ENCODE measurements at regions not wholly inside any gene's neighbourhood (a gene's known extent, or its start where the extent isn't known, plus 50 kb on each side); places are given as distances from the start of the nearest gene placed in this dataset.
"Not testable (repeated sequence)": the region's sequence is repeated elsewhere in the genome, so short reads cannot be mapped to it uniquely, and the experiment has no call there.

DNA sequence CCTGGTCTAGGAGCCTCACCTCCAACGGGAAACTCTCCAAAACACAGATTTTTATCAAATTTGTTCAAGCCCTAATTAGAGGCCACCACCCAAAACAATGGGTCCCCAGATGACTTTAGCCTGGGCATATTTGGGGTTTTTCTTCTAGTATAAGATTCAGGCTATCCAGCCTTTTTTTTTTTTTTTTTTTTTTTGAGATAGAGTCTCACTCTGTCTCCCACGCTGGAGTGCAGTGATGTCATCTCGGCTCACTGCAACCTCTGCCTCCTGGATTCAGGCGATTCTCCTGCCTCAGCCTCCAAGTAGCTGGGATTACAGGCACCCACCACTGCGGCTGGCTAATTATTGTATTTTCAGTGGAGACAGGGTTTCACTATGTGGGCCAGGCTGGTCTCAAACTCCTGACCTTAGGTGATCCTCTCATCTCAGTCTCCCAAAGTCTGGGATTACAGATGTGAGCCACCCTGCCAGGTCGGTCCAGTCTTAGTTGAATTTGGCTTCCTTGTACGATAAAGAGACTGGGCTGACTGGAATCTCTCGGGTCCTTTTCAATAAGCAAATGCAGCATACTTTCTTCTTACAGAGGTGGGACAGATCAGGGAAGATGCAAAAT lies 91.4 kb upstream of the KLF6 start:
- H3K4me3 ChIP-seq (ENCODE audit: low read depth, low read length), result no peak overlapping the region

DNA sequence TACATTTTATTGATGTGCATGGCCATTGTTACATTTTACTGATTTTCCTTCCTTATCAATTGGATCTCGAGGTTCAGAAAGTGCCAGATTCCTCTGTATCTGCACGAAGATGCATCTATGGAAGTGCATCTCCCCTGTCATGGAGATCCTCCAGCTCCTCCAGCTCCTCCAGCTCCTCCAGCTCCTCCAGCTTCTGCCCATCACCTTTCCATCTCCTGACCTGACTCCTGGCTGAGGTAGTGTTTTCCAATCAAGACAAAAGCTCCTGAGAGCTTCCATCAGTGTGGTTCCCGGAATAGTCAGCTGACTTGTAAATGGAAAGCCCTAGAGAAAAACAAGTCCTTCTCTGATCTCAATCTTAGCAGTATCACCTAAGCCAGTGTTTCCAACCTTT lies 90.8 kb upstream of the KLF6 start:
- no peak overlapping the region for H3K4me3 ChIP-seq (ENCODE audit: low read depth, low read length)

More for the DNA sequence above, 91.4 kb upstream of the KLF6 start:
- TF ChIP-seq, protein P1, sequence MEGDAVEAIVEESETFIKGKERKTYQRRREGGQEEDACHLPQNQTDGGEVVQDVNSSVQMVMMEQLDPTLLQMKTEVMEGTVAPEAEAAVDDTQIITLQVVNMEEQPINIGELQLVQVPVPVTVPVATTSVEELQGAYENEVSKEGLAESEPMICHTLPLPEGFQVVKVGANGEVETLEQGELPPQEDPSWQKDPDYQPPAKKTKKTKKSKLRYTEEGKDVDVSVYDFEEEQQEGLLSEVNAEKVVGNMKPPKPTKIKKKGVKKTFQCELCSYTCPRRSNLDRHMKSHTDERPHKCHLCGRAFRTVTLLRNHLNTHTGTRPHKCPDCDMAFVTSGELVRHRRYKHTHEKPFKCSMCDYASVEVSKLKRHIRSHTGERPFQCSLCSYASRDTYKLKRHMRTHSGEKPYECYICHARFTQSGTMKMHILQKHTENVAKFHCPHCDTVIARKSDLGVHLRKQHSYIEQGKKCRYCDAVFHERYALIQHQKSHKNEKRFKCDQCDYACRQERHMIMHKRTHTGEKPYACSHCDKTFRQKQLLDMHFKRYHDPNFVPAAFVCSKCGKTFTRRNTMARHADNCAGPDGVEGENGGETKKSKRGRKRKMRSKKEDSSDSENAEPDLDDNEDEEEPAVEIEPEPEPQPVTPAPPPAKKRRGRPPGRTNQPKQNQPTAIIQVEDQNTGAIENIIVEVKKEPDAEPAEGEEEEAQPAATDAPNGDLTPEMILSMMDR (IDR thresholded peaks at IDR 0.05; ENCODE audit: low read depth, low read length), result no peak

DNA sequence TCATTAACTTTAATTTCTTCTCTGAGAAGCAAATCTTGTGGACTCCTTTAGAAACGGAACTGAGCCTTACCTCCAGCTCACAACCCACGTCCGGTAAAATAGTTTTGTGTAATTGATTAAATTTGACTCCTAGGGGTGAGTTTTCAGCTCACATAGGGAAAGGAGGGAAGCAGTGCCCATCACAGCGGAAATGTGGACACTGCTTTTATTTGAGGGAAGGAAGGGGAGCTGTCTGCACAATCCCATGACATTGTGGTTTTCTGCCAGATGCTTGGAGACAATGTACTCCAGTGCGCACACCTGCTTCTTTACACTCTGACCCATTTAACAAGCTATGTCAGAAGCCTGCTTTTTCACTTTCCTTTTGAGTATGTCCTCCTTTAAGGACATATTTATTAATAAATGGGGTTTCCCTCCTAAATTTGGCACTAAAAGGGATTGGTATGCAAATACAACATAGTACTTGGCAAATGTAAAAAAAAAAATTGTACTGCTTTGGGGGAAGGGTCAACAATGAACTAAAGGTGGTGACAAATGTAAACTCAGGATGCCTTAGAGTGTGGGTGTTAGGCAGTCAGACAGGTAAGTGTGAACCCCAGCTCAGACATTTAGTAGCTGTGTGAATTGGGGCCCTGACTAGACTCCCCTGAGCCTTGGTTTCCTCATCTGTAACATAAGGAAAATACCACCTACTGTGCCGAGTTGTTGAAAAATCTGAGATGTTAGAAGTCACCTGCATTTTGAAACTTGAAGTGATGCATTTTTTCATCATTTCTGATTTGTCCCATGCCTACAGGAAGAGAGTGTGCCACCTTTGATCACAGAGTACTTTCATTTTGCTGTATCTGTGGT lies 90.2 kb upstream of the KLF6 start:
- H3K4me3 ChIP-seq (ENCODE audit: low read depth, low read length), result no peak overlapping the region
- TF ChIP-seq, protein P1 (IDR thresholded peaks at IDR 0.05; ENCODE audit: low read depth, low read length), result no peak

More for the DNA sequence above, 90.8 kb upstream of the KLF6 start:
- TF ChIP-seq, protein P1 (IDR thresholded peaks at IDR 0.05; ENCODE audit: low read depth, low read length), result no peak

DNA sequence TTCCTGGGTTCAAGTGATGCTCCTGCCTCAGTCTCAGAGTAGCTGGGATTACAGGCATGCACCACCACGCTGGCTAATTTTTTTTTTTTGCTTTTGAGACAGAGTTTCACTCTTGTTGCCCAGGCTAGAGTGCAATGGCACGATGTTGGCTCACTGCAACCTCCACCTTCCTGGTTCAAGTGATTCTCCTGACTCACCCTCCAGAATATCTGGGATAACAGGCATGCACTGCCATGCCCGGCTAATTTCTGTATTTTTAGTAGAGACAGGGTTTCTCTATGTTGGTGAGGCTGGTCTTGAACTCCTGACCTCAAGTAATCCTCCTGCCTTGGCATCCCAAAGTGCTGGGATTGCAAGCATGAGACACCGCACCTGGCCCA lies 89.6 kb upstream of the KLF6 start:
- not testable (repeated sequence) for H3K4me3 ChIP-seq (ENCODE audit: low read depth, low read length)

DNA sequence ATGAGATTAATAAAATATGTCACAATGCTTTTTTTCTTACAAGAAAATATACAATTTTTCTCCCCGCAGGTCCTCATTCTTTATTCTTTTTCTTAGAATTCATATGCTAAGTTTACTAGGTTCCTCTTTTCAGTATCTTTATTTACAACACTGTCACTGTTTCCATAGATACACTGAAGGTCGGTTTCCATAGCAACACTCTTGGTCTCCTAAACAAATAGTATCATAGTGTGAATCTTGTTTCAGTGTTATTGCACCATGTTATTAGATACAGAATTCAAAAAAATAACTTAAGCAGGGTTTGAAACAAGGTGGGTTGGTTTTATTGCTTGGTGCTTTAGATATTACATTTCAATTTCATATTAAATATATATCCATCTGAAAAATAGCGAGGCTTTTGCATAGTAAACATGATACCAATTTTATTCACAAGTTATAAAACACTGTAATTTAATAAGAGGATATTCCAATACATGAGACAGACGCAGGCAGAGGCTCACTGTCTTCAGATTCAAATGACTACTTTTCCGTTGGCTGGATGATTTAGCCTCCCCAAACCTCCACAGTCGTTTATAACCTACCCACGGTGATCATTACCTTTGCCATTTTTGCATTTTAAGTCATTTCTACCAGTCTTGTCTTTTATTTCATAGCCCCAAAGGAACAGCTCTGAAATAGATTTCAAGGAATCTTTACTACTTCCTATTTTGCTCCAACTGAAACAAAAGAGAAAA lies 88.9 kb upstream of the KLF6 start:
- H3K4me3 ChIP-seq (ENCODE audit: low read depth, low read length), result no peak overlapping the region
- TF ChIP-seq, protein P1 (IDR thresholded peaks at IDR 0.05; ENCODE audit: low read depth, low read length), result no peak

DNA sequence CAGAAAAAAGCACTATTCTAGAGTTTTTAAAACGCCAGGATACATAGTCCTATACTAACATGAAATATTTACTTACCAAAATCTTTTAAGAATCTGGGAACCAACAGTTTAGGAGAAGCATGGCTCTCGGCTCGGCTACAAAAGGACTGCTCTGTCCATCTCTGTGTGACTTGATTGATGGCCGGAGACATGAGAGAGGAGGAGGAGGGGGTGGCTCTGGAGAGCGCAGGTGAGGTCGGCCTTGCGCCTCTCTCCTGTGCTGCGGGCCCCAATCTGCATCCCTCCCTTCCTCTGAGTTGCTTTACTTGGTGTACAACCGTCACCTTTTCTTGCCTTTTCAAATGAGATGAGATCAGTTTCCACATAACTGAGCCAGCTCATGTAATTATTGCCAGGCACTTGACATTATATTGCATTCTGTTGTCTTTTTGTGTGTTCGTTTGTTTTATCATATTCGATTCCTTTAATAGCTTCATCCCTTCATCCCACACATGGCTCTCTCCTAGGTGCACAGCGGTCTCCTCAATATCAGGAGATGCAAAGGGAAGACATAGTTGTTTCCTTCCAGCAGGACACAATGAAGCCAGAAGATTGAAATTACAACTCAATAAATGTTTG lies 87.8 kb upstream of the KLF6 start:
- H3K4me3 ChIP-seq (ENCODE audit: low read depth, low read length), result no peak overlapping the region
- TF ChIP-seq, protein P1 (IDR thresholded peaks at IDR 0.05; ENCODE audit: low read depth, low read length), result no peak

DNA sequence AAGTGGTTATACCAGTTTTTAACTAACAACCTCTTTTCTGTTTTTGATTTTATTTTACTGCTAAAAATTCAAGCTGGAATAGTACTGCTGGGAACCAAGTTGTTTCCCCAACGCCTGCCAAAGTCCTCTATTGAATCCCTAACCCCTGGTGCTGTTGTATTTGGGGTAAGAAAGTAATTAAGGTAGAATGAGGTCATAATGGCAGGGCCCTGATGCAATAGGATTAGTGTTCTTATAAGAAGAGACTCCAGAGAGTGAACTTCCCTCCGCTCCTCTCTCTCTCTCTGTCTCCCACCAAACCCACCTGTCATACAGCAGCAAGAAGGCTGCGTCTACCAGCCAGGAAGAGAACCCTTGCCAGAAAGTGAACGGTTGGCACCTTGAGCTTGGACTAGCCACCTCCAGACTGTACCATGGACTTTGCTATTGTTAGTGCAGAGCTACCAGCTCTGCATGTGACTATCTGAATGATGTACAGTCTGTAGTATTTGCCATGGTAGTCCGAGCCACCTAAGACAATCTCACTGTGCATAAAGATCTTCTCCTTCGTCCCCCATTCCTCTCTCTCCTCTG lies 86.5 kb upstream of the KLF6 start:
- TF ChIP-seq, protein P1 (IDR thresholded peaks at IDR 0.05; ENCODE audit: low read depth, low read length), result no peak
- H3K4me3 ChIP-seq (ENCODE audit: low read depth, low read length), result no peak overlapping the region
